ENCODE measurements at regions not wholly inside any gene's neighbourhood (a gene's known extent, or its start where the extent isn't known, plus 50 kb on each side); places are given as distances from the start of the nearest gene placed in this dataset.
"Not testable (repeated sequence)": the region's sequence is repeated elsewhere in the genome, so short reads cannot be mapped to it uniquely, and the experiment has no call there.

DNA sequence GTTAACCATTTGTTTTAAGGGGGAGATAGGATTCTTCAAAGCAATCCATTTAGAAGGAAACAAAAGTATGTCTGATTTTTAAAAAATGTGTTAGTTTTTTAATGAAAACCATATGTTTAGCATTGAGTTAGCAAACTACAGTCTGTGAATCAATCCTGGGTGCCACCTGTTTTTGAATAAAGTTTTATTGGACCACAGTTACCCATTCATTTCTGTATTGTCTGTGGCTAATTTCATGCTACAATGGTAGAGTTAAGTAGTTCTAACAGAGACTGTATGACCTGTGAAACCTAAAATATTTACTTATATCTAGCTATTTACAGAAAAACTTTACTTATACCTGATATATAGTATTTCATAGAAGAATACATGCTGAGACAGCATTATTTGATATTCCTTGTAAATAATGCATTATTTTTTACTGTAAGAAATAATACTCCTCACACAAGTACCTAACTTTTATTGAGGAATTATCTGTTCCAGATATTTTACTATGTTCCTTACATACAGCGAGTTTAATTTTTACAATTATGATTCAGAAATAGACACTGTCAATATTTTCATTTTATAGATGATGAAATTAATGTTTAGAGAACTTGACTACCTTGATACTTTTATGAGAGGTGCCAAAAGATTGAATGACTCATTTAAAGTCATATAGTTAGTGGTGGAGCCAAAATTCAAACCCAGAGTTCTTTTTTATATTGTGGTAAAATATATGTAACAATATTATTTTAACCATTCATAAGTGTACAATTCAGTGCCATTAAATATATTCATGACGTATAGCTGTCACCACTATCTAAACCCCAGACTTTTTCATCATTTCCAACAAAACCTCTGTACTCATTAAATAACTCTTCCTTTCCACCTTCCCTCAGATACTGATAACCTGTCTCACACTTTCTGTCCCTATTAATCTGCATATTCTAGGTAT, 122.0 kb downstream of the GLUD2 start:
- no peak for DNase-seq (ENCODE audit: low read depth)

DNA sequence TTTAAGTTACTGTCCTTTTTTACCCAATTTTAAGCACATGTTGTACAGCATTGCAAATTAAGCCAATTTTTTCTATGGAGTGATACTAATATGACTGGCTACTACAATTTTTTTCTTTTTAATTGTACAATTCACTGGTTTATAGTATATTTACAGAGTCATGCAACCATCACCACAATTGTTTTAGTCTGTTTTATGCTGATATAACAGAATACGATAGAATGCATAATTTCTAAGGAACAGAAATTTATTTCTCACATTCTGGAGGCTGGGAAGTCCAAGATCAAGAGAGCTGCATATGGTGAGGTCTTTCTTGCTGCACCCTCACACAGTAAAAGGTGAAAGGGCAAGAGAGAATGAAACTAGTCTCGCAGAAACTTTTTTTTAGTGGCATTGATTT, 125.3 kb downstream of the GLUD2 start:
- no peak for DNase-seq (ENCODE audit: low read depth)

DNA sequence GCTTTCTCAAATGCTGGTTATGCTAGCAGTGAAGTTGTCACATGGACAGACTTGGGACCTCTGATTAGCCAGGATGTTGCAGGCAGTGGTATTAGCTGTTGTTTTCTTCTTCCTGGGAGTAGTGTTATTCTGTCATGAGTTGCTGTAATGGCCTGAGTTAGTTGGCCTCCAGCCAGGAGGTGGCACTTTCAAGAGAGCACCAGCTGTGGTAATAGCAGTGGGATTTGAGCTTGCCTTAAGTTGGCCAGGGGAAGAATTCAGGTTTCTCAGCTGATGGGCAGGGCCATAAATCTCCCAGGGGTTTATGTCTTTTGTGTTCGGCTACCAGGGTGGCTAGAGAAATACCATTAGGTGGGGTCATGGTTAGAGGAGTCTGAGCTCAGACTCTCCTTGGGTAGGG, 132.6 kb downstream of the GLUD2 start:
- DNase-seq (ENCODE audit: low read depth) = no peak

DNA sequence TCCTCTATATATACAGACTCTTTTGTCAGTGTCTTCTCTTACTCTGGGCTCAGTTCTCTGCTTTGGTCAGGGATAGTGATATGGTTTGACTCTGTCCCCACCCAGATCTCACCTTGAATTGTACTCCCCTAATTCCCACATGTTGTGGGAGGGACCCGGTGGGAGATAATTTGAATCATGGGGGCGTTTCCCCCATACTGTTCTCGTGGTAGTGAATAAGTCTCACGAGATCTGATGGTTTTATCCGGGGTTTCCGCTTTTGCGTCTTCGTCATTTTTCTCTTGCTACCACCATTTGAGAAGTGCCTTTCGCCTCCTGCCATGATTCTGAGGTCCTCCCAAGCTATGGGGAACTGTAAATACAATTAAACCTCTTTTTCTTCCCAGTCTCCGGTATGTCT, 144.4 kb downstream of the GLUD2 start:
- DNase-seq (ENCODE audit: low read depth) = no peak

DNA sequence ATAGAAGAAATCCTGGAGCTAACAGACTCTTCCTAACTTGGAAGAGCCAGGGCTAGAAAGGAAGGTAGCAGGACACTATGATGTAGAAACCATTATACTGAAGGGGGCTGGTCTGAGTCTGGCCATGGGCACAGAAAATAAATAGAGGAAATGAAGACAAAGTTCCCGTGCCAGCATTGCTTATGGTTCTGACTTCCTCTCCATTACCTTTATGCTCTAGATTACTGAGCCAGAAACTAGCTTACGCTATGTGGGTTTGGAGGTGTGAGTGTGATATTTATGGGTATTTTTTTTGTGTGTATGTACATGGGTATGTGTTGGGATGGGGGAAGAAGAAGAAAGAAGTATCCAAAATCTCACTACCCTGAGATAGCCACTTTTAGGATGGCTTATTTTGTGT, 148.3 kb downstream of the GLUD2 start:
- DNase-seq (ENCODE audit: low read depth) = no peak

DNA sequence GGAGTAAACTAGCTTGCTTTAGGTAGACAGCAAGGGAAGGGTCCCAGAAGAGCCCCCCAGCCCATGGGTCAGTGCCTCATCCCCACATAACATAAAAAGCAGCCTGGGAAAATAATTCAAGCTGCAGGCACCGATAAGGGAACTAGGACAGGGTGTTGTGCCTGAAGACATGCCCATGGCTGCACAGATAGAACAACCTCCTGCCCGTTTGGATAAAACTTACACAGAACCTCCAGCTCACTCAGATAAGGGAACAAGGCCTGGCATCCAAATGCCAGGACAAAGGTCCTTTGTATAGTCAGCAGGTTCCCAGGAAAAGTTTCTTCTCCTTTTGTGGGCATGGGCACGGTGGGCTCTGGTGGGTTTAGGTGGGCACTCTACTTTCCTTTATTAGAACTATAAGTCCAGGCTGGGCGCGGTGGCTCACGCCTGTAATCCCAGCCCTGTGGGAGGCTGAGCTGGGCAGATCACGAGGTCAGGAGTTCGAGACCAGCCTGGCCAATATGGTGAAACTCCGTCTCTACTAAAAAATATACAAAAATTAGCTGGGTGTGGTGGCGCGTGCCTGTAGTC, 149.5 kb downstream of the GLUD2 start:
- not testable (repeated sequence) for DNase-seq (ENCODE audit: low read depth)

DNA sequence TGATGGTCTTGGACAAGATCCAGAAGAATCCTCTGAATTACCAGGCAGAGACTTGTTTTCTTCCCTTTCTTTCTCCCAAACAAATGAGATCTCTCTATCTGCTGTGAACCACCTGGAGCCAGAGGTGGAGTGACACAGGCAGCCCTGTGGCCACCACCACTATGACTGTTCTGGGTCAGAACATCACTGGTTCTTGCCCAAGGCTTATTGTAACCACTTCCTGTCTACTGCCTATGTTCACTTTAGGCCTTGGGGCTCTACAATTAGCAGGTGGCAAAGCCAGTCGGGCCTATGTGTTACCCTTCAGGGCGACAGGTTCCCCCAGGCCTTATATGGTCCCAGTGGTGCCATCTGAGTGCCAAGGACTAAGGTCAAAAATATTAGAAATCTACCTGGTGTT, 161.2 kb downstream of the GLUD2 start:
- DNase-seq (ENCODE audit: low read depth) = no peak

DNA sequence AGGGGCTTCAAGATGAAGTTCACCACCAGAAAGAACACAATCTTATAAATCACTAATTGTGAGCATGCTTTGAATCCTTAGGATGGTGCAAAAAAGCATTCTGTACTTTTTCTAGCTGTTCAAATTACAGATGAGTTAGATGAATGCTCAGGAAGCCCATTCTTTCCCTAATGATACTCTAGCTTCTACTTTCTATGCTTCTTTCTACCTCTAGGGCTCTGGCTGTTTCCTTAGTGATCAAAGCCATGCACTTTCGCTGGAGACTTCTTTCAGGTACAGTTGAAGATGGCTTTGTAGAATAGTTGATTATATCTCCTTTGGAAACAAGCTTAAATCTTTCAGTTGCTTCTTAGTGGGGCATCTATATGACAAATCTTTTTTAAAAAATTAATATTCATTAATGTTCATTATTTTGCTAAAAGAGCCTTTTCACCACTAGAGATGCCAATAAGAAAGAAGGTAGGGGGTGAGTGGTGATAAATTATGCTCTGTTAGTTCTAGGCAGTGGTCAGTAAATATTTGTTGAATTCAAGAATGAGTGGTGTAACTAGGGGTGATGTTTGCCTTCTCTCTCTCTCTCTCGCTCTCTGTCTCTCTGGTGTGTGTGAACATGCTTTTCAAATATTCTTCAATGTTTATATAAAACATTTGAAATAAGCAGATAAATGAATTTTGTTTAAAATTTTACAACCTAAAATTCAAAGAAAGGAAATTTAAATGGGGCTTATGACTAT, 169.4 kb downstream of the GLUD2 start:
- DNase-seq (ENCODE audit: low read depth) = no peak

DNA sequence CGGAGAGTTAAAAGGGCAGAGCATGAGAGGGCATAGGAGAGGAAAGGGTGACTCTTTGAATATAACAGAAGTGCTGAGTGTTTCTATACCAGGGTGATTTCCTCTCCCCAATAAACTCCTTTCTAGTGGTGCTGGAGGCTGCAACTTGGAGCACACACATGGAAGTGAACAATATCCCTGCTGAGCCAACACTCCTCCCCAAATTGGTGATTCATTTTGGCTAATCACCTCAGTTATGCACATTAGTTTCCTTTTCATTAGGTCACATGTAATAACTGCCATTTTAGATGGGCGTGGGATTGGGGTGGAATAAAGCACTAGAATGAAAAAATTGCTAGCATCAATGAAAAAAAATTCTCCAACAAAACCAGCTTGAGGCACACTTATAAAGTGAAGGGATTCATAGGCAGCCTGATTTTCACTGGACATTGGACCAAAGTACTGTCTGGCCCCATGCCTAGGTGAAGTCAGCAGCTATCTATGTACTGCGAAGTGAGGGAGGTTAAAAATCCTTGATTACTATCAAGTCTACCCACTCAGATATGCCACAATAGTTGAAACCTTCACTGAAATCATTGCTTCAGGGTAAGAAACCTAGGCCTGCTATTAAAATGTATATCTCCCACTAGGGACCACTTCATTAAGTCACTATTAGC, 174.0 kb downstream of the GLUD2 start:
- no peak for DNase-seq (ENCODE audit: low read depth)

DNA sequence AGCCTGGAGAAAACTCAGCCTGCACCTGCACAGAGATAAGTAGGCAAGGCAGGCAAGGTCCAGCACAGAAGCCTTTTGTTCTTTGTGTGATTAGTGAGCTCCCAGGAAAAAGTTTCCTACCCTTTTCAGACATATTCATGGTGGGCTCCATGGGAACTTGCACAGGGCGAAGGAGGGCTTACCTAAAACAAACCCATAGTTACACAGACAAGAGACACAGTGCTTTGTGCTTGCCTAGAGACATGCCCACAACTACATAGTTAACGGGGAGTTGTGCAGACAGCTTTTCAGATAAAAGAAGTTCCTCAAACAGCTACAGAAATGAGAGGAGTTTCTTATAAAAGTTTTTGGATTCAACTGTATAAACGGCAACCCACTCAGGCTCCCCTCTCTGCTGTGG, 180.5 kb downstream of the GLUD2 start:
- DNase-seq (ENCODE audit: low read depth) = no peak

DNA sequence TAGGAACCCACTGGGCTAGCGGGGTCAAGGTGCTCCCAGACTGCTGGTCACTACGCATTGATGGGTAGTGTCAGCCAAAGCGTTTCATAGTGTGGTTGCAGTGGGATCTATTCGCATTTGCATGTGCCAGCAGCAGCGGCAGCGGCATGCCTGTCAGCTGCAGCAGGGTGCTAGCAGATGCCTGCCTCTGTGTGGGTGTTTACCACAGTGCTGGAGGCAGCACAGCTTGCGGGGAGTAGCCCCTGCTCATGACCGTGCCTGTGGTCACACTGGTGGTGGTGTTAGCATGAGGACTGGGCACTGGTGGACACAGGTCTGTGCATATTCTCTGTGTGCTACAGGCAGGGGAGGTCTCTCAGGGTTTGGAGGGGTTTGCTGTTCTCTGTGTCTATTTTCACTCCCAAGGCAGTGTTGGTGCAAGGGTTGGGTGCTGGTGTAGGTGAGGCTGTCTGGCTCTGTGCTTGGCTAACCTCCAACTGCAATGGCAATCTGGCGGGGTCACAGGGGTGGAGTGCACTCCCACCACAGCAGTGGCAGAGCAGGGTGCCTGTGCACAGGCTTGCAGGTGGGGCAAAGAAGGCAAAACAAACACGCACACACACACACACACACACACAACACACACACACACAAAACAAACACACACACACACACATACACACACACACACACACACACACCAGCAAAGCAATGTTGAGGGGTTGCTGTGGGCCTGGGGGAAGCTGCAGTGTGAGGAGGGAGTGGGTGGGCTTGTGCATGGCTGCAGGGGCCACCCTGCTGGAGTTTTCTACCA, 184.4 kb downstream of the GLUD2 start:
- no peak for DNase-seq (ENCODE audit: low read depth)

DNA sequence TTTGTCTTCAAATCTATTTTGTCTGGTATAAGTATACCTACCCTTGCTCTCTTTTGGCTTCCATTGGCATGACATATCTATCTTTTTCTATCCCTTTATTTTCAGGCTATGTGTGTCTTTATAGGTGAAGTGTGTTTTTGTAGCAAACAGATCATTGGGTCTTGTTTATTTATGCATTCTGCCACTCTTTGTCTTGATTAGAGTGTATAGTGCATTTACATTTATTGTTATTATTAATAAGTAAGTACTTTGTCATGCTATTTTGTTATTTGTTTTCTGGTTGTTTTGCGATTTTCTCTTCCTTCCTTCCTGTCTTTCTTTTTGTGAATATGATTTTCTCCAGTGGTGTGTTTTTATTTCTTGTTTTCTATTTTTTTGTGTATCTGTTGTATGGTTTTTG, 188.6 kb downstream of the GLUD2 start:
- DNase-seq (ENCODE audit: low read depth) = no peak

DNA sequence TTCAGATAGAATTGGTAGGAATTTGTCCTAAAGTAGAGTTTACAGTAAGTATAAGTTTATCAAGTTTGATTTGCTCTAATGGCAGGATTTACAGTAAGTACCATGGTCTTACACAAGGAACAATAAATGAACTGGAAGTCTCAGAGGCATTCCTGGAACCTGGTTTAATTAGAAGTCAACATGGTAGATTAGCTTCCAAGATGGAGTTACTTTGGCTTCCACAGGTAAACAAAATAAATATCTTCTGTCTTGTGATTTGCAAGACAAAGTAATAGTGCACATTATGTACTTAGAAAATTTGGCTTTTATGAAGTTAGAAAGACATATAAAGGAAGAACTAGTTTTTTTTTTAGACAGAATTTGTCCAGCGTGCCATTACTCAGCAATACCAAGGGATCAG, 190.7 kb downstream of the GLUD2 start:
- DNase-seq (ENCODE audit: low read depth) = no peak

DNA sequence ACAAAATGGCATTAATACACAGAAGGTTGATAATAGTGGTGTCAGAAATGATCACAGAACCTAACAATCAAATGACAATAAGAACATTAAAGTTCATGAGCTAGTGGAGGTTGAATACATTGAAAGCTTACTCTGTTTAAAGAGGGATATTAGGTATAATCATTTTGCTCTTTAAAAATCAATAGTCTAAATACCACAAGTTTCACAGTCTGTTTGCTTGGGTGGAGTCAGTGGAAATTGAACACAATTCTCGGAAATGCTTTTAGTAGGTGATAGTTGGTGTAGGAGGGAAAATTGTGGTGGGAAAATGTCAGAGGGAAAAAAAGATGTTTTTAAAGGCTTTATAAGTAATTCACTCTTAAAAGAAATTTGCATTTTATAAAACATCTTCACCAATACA, 197.1 kb downstream of the GLUD2 start:
- no peak for DNase-seq (ENCODE audit: low read depth)

DNA sequence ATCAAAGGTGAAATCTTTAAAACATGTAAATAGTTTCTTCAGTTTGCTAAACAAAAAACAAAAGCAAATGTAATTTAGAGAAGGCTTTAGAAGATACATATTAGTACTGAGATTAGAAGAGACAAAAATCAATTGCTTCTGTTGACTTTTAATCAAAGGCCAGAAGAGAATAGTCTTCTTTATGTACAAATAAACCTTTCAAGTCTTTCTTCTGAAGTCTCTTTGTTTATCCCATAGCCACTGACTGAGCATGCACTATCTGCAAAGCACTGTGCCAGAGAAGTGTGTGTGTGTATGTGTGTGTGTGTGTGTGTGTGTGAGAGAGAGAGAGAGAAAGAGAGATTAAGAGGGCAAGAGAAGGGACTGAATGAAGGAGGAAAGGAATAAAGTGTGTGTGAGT, 198.4 kb downstream of the GLUD2 start:
- no peak for DNase-seq (ENCODE audit: low read depth)

DNA sequence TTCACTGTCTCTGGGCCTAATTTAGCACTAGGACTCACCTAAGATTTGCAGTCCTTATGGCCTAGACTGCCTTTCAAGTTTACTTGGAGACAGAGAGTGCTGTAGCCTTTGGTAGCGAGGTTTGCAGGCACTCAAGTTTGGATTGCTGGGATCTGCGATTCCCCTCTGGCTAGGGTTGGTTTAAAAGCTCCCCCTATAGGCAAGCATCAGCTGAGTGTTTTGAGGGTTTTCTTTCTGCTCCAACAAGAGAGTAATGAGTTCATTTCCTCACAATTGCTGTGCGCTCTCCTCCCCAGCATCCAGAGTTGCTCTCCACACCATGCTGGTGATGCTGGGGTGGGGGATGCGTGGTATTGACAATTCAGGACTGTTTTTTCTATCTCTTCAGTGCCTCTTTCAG, 206.9 kb downstream of the GLUD2 start:
- DNase-seq (ENCODE audit: low read depth) = no peak

DNA sequence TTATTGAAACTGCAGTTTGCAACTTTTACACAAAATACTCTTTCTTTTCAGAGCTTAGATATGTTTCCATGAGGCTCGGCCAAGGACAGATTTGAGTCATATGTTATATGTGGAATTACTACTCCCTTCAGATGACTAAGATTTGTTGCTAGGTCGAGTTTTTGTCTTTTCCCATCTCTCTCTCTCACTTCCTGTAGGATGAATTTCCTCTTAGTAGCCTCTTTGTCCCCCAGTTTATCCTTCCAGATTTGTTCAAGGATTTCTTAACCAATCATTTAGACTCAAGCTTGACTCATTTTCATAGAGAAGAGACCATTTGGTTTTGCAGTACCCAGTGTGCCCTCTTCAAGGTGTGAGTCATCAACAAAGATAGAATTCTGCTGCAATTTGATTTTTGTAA, 209.2 kb downstream of the GLUD2 start:
- DNase-seq (ENCODE audit: low read depth) = peak; percentile 3

DNA sequence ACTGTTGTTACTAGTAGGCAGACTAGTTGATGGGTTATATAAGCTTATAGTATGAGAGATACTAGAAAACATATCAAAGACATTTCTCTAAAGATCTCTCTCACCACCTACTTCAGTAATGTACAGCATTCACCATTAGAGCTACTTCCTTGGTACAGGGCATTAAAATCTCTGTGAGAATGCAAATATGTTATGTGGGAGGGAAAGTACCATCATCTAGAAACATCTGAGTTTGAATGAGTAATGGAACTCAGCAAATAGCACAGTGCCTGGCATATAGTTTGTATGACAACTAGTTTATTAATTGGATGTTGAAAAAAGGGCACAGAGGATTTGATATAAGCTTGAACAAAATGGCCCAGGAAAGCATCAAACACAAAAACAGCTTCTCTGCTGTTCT, 211.1 kb downstream of the GLUD2 start:
- no peak for DNase-seq (ENCODE audit: low read depth)

DNA sequence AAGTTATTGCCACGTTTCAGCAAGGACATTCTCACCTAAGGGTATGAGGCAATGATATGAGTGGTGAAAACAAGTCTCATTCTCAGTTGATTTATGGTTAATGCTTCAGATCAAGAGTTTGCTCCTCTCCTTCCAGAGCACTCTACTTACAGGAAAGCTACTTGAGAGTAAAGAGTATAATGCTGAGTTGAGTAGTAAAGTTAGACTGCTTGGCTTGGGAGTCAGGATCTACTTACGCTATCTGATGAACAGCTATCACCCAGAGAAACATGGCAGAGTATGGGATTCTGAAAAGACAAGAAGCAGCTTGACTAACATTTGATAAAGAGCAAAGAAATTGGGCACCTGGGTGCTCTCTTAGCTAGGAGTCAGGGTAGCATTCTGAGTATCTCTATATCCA, 211.8 kb downstream of the GLUD2 start:
- DNase-seq (ENCODE audit: low read depth) = no peak

DNA sequence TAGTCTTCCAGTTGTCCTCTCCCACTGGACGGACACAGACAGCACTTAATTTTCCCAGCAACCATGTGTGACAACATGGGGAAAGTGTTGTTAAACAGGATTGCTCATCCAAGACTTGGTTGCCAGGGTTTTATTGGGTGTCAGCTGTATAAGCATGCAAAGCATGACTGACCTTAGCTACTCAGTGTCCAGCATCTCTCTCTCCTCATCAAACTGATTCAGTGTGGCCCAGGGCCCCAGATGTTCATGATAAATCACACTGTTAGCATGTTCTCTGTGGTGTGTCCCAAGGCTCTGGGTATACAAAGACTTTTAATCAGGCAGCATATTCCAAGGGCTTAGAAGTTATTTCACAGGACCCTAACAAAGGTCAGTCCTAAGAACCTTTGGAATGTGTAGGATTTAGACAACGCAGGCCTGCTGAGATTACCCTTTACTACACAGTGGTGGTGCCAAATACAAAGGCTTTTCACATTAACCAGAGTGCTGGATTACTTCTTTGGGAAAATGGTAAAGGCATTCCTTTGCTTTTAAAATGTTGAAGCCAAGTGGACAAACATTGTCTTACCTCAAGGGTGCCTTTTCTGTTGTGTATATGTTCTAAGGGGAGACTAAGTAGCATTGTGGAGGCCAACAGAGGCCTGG, 213.3 kb downstream of the GLUD2 start:
- no peak for DNase-seq (ENCODE audit: low read depth)

DNA sequence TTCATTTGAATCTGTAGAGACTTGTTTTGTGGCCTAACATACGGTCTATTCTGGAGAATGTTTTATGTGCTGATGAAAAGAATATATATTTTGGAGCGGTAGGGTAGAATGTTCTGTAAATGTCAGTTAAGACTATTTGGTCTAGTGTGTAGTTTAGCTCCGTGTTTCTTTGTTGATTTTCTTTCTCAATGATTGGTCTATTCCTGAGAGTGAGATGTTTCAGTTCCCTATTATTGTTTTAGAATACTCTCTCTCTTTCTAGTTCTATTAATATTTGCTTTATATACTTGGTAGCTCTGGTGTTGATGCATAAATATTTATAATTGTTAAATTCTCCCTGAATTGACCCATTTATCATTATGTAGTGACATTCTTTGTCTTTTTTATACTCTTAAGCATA, 236.5 kb downstream of the GLUD2 start:
- no peak for DNase-seq (ENCODE audit: low read depth)

All from non-pigmented ciliary epithelial cell (primary cell).